Mucosa of descending colon (tissue), 3 donors: ENCODE measurements at regions not wholly inside any gene's neighbourhood (a gene's known extent, or its start where the extent isn't known, plus 50 kb on each side); places are given as distances from the start of the nearest gene placed in this dataset.

Source experiments
- ATAC-seq: fragments of 200-7000 bp; cut with Tn5 transposase; one replicate; pipeline ENCODE4 v1.9.1; 2020; ENCODE audit warnings: mild to moderate bottlenecking, moderate library complexity
- DNase-seq, 3 donors: peaks; one replicate each; pipeline ENCODE4 v3.0.0-alpha.2; 2020
- H3K36me3 ChIP-seq: fragments of 200-600 bp; one replicate; pipeline ENCODE4 v1.8.0; 2021; ENCODE audit warnings: low read depth, mild to moderate bottlenecking
- H3K4me1 ChIP-seq: fragments of 200-600 bp; one replicate; pipeline ENCODE4 v1.8.0; 2021; ENCODE audit warnings: low read depth, mild to moderate bottlenecking
- H3K4me3 ChIP-seq: fragments of 200-600 bp; one replicate; pipeline ENCODE4 v1.8.0; 2021; ENCODE audit warnings: mild to moderate bottlenecking
- H3K9me3 ChIP-seq: fragments of 200-600 bp; one replicate; pipeline ENCODE4 v1.8.0; 2021; ENCODE audit warnings: mild to moderate bottlenecking
- CTCF ChIP-seq: fragments of 200-600 bp; IDR thresholded peaks from one replicate; pipeline ENCODE4 v1.8.0; 2022; ENCODE audit warnings: antibody characterized with exemption, mild to moderate bottlenecking
- intact Hi-C, 2 donors: fragments of 100-400 bp; cut with DNase I in 1 of 2; cut with micrococcal nuclease in 1 of 2; formaldehyde crosslinking; loops; one replicate each; pipeline versions ENCODE4 v1.11.0 to v1.11.1; 2022; cut with DNase I, micrococcal nuclease
- donor health status: DM: no; HTN: no; CAD: no; lungs with moderate emphysema.
- donor health status: DM: no; HTN: no; CAD: no.
- donor health status: DM: no; HTN: yes; CAD: no.

DNA sequence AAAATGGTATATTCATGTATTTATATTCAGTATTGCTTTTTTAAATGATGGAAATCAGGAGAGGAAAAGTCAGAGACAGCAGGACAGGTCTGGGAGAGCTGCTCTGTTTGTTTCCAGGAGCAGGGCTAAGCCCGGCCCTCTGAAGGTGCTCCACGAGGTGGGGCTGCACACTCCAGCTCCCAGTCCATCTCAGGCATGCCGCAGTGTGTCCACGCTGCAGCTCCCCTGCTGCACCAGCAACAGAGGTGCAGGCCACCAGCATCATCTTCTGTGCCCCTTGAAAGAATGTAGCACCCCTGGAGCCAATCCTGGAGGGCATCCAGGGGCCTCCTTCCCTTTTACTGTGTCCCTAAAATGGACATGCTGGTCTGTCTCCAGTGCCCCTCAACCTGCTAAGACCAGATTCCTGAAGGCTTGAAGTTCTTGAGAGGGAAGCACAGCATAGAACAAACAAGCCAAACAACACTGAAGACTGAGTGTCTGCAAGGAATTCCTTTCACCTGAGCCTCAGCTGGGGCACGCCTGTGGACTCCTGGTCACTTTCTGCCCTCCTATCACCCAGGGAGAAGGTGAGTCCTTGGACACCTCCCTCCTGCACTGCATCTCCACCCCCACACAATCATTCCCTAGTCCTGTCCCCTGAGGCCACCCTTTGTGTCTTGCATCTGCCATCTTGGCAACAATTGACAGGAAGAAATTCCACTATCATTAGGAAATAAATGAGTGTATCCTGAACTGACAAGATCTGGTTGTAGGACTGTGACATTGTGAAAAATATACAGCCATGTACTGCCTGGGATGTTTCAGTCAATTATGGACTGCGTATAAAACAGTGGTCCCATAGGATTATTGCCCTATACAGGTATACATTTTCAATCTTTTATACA lies 100.5 kb downstream of the CXCL12 start:
- DNase-seq (no peak), ATAC-seq (no peak)
- Histone ChIP-seq H3K36me3 (no peaks in the 10 kb centered on the region), H3K9me3 (no peaks in the 10 kb centered on the region), H3K4me3 (no peak overlapping the region), H3K4me1 (no peaks in the 10 kb centered on the region)
- no peak for TF ChIP-seq CTCF
- intact Hi-C loops, result no loop called here

DNA sequence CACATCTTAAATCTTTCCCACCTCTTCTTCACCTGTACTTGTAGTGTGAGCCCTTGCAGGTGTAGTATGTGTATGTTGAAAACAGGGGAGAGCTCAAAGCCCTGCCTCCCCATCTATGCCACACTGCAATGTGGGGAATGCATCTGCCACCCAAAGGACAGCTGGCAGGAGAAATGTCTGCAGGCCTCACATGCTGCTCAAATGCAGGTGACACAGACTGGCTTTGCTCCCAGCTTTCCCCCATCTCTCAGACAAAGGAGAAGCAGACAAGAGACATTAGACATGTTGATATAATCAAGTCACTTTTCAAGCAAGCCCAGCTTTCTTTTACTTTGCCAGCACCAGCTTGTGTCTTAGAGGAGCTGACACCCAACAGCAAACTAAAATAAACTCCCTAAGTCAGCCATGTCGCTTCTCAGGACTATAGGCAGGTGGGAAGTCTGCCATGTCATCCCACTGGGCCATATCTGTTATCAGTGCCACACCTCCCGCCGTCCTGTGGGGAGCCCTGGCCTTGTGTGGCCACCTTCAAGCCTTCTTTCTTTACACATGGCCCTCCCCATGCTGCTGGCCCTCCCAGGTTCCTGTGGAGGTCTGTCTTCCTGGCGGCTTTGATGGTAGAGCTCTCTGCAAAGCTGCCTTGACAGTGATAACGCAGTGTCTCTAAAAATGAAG lies 102.1 kb downstream of the CXCL12 start:
- ATAC-seq (no peak), DNase-seq (no peak)
- no peaks in the 10 kb centered on the region for H3K9me3 ChIP-seq
- no peaks in the 10 kb centered on the region for H3K4me1 ChIP-seq
- intact Hi-C loops, result no loop called here
- no peak overlapping the region for H3K4me3 ChIP-seq
- TF ChIP-seq CTCF, result no peak
- no peaks in the 10 kb centered on the region for H3K36me3 ChIP-seq

GRCh38 chr10:44281662-44282061 lies 103.2 kb downstream of the CXCL12 start:
- intact Hi-C loops, result no loop called here
- H3K36me3 ChIP-seq, result no peaks in the 10 kb centered on the region
- no peak for DNase-seq
- TF ChIP-seq CTCF, result no peak
- no peak for ATAC-seq
- no peak overlapping the region for H3K4me3 ChIP-seq
- no peaks in the 10 kb centered on the region for H3K4me1 ChIP-seq
- no peaks in the 10 kb centered on the region for H3K9me3 ChIP-seq

DNA sequence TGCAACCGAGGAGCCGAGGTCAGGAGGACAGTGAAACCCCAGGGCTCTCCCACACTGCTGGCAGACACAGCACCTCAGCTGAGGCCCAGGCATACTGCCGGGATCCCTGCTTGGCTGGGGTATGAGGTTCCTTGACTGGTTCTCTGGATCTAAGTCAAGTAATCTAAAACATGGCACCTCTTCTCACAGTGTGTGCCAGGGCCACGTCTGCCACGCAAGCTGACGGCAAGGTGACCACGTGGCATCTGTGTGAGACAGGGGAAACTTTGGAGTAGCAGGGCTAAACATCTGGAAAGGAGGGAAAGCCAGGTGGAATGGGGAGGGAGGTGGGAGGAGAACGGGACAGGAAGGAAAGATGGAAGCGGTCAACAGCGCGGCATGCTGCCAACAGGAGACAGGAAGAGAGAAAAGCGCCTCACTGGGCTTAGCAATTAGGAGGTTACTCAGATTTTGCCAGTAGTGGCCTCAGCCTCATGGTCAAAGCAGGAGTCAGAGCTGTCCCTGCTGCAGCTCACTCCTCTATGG lies 103.7 kb downstream of the CXCL12 start:
- ATAC-seq (no peak), DNase-seq (no peak)
- no peaks in the 10 kb centered on the region for H3K36me3 ChIP-seq
- intact Hi-C loops, result no loop called here
- no peak for TF ChIP-seq CTCF
- no peak overlapping the region for H3K4me3 ChIP-seq
- H3K4me1 ChIP-seq, result no peaks in the 10 kb centered on the region
- no peaks in the 10 kb centered on the region for H3K9me3 ChIP-seq

GRCh38 chr10:44280226-44281014 lies 104.5 kb downstream of the CXCL12 start:
- intact Hi-C loops, result no loop called here
- DNase-seq (no peak), ATAC-seq (no peak)
- Histone ChIP-seq H3K9me3 (no peaks in the 10 kb centered on the region), H3K4me3 (no peak overlapping the region), H3K36me3 (no peaks in the 10 kb centered on the region), H3K4me1 (no peaks in the 10 kb centered on the region)
- no peak for TF ChIP-seq CTCF
